OCI-LY7 (cell line): ENCODE measurements at regions not wholly inside any gene's neighbourhood (a gene's known extent, or its start where the extent isn't known, plus 50 kb on each side); places are given as distances from the start of the nearest gene placed in this dataset.
"Not testable (repeated sequence)": the region's sequence is repeated elsewhere in the genome, so short reads cannot be mapped to it uniquely, and the experiment has no call there.

Source experiments
- BruUV-seq: library from RNA; stranded (reverse); fragments of 400-500 nt; replicated peaks from 2 replicates; lab custom pipeline; 2021; lab: Mats Ljungman, UMichigan
- CTCF ChIA-PET: fragments of 300-600 bp; sonication (Branson Sonifier 250); formaldehyde crosslinking; loops from one replicate; lab custom pipeline; 2022; ENCODE audit warnings: antibody characterized with exemption; ENCODE audit not compliant: unreplicated experiment; lab: Charles Lee
- POLR2A ChIA-PET: fragments of 300-600 bp; sonication (Branson Sonifier 250); formaldehyde crosslinking; loops from one replicate; lab custom pipeline; 2022; ENCODE audit warnings: antibody characterized with exemption; lab: Charles Lee
- DNase-seq: peaks from one replicate; pipeline ENCODE4 v3.0.0-alpha.2; 2015; ENCODE audit warnings: low spot score
- H2AFZ ChIP-seq: fragments of 200-600 bp; sonication (generic), shearing (Covaris generic); 2 replicates; pipeline ENCODE4 v1.6.1; 2014; ENCODE audit warnings: mild to moderate bottlenecking, antibody characterized with exemption, low read length, moderate library complexity
- H3K27ac ChIP-seq: fragments of 200-600 bp; sonication (generic); 2 replicates; pipeline ENCODE4 v1.5.1; 2014; ENCODE audit warnings: mixed run types, low read depth, mild to moderate bottlenecking, moderate library complexity, low read length, inconsistent platforms; ENCODE audit not compliant: poor library complexity, severe bottlenecking
- H3K36me3 ChIP-seq: fragments of 200-600 bp; sonication (generic); 2 replicates; pipeline ENCODE4 v1.6.1; 2014; ENCODE audit warnings: mild to moderate bottlenecking, antibody characterized with exemption, low read length, moderate library complexity, mixed read lengths; ENCODE audit not compliant: insufficient read depth
- H3K4me1 ChIP-seq: fragments of 200-600 bp; sonication (generic); 2 replicates; pipeline ENCODE4 v1.5.1; 2014; ENCODE audit warnings: mild to moderate bottlenecking, low read length; ENCODE audit not compliant: insufficient read depth, poor library complexity, severe bottlenecking
- H3K4me2 ChIP-seq: fragments of 200-600 bp; sonication (generic); 2 replicates; pipeline ENCODE4 v1.6.1; 2014; ENCODE audit warnings: mild to moderate bottlenecking, low read length
- H3K4me3 ChIP-seq: fragments of 200-600 bp; sonication (generic); 2 replicates; pipeline ENCODE4 v1.5.1; 2014; ENCODE audit warnings: mild to moderate bottlenecking, low read depth, low read length; ENCODE audit not compliant: poor library complexity, severe bottlenecking
- H3K79me2 ChIP-seq: fragments of 200-600 bp; sonication (generic); 2 replicates; pipeline ENCODE4 v1.6.1; 2016; ENCODE audit warnings: low read depth, mild to moderate bottlenecking, low read length, moderate library complexity, mixed read lengths; ENCODE audit not compliant: insufficient read depth
- H3K9me2 ChIP-seq: fragments of 200-600 bp; sonication (generic); 2 replicates; pipeline ENCODE4 v1.6.1; 2016; ENCODE audit warnings: mild to moderate bottlenecking, low read length, mixed read lengths; ENCODE audit not compliant: insufficient read depth
- H3K9me3 ChIP-seq: fragments of 200-600 bp; sonication (generic); 2 replicates; pipeline ENCODE4 v1.6.1; 2014; ENCODE audit warnings: mild to moderate bottlenecking, mixed run types, low read length, mixed read lengths
- H4K20me1 ChIP-seq: fragments of 200-600 bp; sonication (generic); 2 replicates; pipeline ENCODE4 v1.6.1; 2014; ENCODE audit warnings: mild to moderate bottlenecking, antibody characterized with exemption, low read length, moderate library complexity, mixed read lengths; ENCODE audit not compliant: insufficient read depth
- EZH2phosphoT487 ChIP-seq: fragments of 200-600 bp; sonication (generic); IDR thresholded peaks from 2 replicates; pipeline ENCODE4 v1.6.1; 2018; ENCODE audit warnings: low read depth, borderline replicate concordance, mild to moderate bottlenecking, mixed run types, antibody characterized with exemption, low read length, moderate library complexity, mixed read lengths
- intact Hi-C: fragments of 100-400 bp; cut with micrococcal nuclease; formaldehyde crosslinking; loops from one replicate; pipeline ENCODE4 v1.10.0; 2022; ENCODE audit not compliant: unreplicated experiment
- TF ChIP-seq, protein P1 (sequence below): fragments of 200-600 bp; sonication (generic); conservative IDR thresholded peaks from 2 replicates; pipeline ENCODE4 v1.5.1; 2014; ENCODE audit warnings: mild to moderate bottlenecking, antibody characterized with exemption, low read length, moderate library complexity, mixed read lengths

GRCh38 chr5:45750574-45750973 lies 54.4 kb upstream of the HCN1 start:
- DNase-seq = no peak
- no TSS peak for BruUV-seq
- TF ChIP-seq, protein P1, sequence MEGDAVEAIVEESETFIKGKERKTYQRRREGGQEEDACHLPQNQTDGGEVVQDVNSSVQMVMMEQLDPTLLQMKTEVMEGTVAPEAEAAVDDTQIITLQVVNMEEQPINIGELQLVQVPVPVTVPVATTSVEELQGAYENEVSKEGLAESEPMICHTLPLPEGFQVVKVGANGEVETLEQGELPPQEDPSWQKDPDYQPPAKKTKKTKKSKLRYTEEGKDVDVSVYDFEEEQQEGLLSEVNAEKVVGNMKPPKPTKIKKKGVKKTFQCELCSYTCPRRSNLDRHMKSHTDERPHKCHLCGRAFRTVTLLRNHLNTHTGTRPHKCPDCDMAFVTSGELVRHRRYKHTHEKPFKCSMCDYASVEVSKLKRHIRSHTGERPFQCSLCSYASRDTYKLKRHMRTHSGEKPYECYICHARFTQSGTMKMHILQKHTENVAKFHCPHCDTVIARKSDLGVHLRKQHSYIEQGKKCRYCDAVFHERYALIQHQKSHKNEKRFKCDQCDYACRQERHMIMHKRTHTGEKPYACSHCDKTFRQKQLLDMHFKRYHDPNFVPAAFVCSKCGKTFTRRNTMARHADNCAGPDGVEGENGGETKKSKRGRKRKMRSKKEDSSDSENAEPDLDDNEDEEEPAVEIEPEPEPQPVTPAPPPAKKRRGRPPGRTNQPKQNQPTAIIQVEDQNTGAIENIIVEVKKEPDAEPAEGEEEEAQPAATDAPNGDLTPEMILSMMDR = no peak
- TF ChIP-seq EZH2phosphoT487 = no peak
- Histone ChIP-seq H2AFZ (no peak overlapping the region), H3K4me2 (no peak overlapping the region), H3K36me3 (no peaks in the 10 kb centered on the region), H3K4me1 (no peaks in the 10 kb centered on the region), H3K79me2 (no peaks in the 10 kb centered on the region), H4K20me1 (no peaks in the 10 kb centered on the region), H3K9me3 (no peaks in the 10 kb centered on the region), H3K9me2 (no peaks in the 10 kb centered on the region), H3K27ac (no peak overlapping the region), H3K4me3 (no peak overlapping the region)
- POLR2A ChIA-PET = no interaction called here
- intact Hi-C loops = no loop called here
- CTCF ChIA-PET = no interaction called here

DNA sequence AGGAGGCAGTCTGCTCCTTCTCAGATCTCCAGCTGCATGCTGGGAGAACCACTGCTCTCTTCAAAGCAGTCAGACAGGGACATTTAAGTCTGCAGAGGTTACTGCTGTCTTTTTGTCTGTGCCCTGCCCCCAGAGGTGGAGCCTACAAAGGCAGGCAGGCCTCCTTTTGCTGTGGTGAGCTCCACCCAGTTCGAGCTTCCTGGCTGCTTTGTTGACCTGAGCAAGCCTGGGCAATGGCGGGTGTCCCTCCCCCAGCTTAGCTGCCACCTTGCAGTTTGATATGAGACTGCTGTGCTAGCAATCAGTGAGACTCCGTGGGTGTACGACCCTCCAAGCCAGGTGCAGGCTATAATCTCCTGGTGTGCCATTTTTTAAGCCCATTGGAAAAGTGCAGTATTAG lies 52.3 kb upstream of the HCN1 start:
- DNase-seq, H3K27ac ChIP-seq, H3K36me3 ChIP-seq, intact Hi-C loops, H3K9me3 ChIP-seq, H3K4me3 ChIP-seq, H4K20me1 ChIP-seq, POLR2A ChIA-PET, H3K9me2 ChIP-seq, H3K4me2 ChIP-seq, H3K79me2 ChIP-seq, BruUV-seq, CTCF ChIA-PET, H2AFZ ChIP-seq, H3K4me1 ChIP-seq: not testable (repeated sequence)
